ENCODE measurements at regions not wholly inside any gene's neighbourhood (a gene's known extent, or its start where the extent isn't known, plus 50 kb on each side); places are given as distances from the start of the nearest gene placed in this dataset.

DNA sequence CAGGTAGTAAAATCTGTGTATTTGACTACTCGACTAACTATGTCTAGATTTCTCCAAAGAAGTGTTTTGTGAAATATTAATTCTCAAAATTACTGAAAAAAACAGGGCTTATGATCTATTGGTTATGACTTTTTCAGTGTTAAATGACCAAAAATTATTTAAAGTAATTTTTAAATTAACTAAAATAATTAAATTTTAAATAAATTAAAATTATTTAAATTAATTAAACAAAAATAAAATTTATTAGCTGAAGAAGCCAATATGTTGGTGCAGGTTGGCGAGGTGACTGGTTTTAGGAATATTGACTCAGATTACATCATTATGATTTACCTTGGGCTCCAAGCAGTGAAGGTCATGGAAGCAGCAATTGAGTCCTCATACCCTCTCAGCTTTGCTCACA lies 483.2 kb downstream of the PTPRC start:
- no peak for DNase-seq (ENCODE audit: low read depth in 1 of 2, low spot score in 2 of 2)
- H3K27ac ChIP-seq = no peak overlapping the region
- no peaks in the 10 kb centered on the region for H3K36me3 ChIP-seq
- no peaks in the 10 kb centered on the region for H3K9me3 ChIP-seq (replicated peaks)
- H3K4me3 ChIP-seq = no peak overlapping the region
- no peaks in the 10 kb centered on the region for H3K27me3 ChIP-seq (replicated peaks)
- 0 out of 2 replicates have a peak, but pooled peaks cover 4% of the 10 kb centered on the region for H3K4me1 ChIP-seq (replicated peaks)

DNA sequence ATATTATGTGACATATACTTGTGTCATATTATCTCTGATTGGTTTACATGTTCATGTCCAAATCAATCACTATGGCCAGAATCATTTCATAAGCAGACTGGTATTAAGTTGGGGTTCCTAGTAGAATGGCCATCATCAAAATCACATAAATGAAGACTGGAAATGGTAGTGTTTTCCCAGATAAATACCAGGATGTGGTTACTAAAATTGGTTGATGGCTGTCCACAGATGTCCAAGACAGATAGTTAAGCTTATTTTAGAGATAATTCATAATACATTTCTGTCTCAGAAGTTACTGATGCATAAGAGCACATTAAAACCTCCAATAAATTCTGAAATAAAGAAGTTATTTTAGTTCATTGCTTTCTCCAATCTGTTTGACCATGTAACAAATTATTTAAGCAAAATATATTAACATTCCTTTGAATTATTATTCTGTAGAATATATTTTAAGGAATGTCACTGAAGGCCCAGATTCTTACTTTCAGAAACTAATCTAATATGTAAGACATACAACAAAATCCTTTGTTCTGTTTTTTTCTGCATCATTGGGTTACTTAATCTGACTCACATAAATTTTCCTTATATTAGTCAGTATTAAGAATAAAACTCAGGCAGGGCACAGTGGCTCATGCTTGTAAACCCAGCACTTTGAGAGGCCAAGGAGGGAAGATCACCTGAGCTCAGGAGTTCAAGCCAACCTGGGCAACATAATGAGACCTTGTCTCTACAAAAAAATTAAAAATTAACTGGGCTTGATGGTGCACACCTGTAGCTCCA lies 483.9 kb downstream of the PTPRC start:
- Histone ChIP-seq H3K4me1 (replicated peaks) (0 out of 2 replicates have a peak, but pooled peaks cover 4% of the 10 kb centered on the region), H3K27ac (no peak overlapping the region), H3K4me3 (no peak overlapping the region), H3K27me3 (replicated peaks) (no peaks in the 10 kb centered on the region), H3K9me3 (replicated peaks) (no peaks in the 10 kb centered on the region), H3K36me3 (no peaks in the 10 kb centered on the region)
- DNase-seq (ENCODE audit: low read depth in 1 of 2, low spot score in 2 of 2) = no peak

DNA sequence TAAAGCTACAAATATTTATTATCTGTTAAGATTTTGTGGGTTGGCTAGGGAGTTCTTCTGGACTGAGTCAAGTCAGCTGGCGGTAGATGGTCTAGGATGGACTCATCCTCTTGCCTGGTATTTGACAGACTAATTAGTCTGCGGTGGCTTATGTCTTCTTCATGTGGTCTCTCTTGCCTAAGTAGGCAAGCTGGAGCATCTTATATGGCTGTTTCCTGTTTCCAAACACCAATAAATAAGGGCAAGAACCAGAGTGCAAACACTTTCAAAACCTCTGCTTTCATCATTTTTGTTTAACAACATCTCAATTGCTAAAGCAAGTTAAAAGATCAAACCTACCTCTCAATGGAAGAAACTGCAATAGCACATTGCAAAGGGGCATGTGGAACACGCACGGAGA lies 484.8 kb downstream of the PTPRC start:
- DNase-seq (ENCODE audit: low read depth in 1 of 2, low spot score in 2 of 2) = no peak

DNA sequence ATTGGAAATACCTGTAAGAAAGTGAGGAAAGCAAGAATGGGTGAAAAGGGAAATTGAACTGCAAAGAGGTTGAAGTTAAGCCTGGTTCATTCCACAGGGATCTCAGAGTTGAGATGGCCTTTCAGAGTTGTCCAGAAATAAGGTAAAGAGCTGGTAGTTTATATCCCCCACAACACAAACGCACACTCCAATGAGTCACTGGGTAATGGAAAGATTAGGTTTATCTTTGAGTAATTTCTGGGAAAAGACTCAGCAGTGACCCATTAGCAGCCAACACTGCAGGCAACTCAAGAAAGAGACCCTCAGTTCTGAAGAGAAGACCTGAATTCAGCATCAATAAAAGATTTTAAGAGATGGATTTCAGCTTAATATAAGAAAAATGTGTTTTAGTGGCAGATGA lies 485.5 kb downstream of the PTPRC start:
- Histone ChIP-seq H3K27me3 (replicated peaks) (no peaks in the 10 kb centered on the region), H3K4me1 (replicated peaks) (0 out of 2 replicates have a peak, but pooled peaks cover 4% of the 10 kb centered on the region), H3K9me3 (replicated peaks) (no peaks in the 10 kb centered on the region), H3K27ac (no peak overlapping the region), H3K4me3 (no peak overlapping the region), H3K36me3 (no peaks in the 10 kb centered on the region)
- DNase-seq (ENCODE audit: low read depth in 1 of 2, low spot score in 2 of 2) = no peak

More for the DNA sequence above, 484.8 kb downstream of the PTPRC start:
- H3K4me3 ChIP-seq = no peak overlapping the region
- H3K9me3 ChIP-seq (replicated peaks) = no peaks in the 10 kb centered on the region
- H3K27ac ChIP-seq = no peak overlapping the region
- 0 out of 2 replicates have a peak, but pooled peaks cover 4% of the 10 kb centered on the region for H3K4me1 ChIP-seq (replicated peaks)
- no peaks in the 10 kb centered on the region for H3K27me3 ChIP-seq (replicated peaks)
- H3K36me3 ChIP-seq = no peaks in the 10 kb centered on the region

DNA sequence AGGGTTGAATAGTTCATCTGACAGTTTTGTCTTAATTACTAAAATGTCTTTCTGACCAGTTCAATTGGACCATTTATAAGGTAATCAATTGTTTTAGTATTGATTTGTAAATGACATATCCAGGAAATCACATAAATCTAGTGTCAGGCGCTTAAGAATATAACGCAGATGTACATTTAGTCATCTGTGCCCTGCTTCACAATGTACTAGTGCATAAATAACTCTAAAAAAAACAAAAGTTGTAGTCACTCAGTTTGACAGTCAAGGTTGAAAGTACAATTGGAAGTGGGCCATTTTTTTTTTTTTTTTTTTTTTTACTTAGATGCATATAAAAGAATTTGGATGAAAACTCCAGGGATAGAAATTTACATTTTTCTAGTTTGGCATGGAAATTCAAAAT lies 490.4 kb downstream of the PTPRC start:
- Histone ChIP-seq H3K4me3 (no peak overlapping the region), H3K27ac (no peak overlapping the region), H3K36me3 (no peaks in the 10 kb centered on the region), H3K9me3 (replicated peaks) (no peaks in the 10 kb centered on the region), H3K4me1 (replicated peaks) (no peaks in the 10 kb centered on the region), H3K27me3 (replicated peaks) (no peaks in the 10 kb centered on the region)
- no peak for DNase-seq (ENCODE audit: low read depth in 1 of 2, low spot score in 2 of 2)

DNA sequence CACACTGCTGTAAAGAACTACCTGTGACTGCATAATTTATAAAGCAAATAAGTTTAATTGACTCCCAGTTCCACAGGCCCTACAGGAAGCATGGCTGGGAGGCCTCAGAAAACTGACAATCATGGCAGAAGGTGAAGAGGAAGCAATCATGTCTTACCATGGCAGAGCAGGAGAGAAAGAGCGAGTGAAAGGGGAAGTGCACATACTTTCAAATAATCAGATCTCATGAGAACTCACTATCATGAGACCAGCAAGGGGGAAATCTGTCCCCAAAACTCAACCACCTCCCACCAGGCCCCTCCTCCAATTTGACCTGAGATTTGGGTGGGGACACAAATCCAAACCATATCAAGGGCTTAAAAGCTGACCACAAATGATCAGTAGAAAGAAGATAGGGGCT lies 493.2 kb downstream of the PTPRC start:
- Histone ChIP-seq H3K27me3 (replicated peaks) (no peaks in the 10 kb centered on the region), H3K4me1 (replicated peaks) (no peaks in the 10 kb centered on the region), H3K27ac (no peak overlapping the region), H3K4me3 (no peak overlapping the region), H3K9me3 (replicated peaks) (no peaks in the 10 kb centered on the region), H3K36me3 (no peaks in the 10 kb centered on the region)
- no peak for DNase-seq (ENCODE audit: low read depth in 1 of 2, low spot score in 2 of 2)

DNA sequence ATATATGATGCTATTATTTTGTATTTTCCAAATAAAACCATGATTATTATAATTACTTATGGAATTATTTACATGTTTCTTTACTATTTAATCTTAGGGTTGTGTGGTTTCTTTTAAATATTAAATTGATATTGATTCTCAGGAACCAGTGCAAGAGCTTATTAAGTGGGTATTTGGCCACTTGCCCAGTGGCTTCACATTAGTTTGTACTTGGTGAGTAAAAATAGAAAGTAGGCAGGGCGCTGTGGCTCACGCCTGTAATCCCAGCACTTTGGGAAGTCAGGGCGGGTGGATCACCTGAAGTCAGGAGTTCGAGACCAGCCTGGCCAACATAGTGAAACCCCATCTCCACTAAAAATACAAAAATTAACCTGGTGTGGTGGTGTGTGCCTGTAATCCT lies 497.1 kb downstream of the PTPRC start:
- DNase-seq (ENCODE audit: low read depth in 1 of 2, low spot score in 2 of 2) = no peak
- no peaks in the 10 kb centered on the region for H3K27me3 ChIP-seq (replicated peaks)
- no peak overlapping the region for H3K27ac ChIP-seq

DNA sequence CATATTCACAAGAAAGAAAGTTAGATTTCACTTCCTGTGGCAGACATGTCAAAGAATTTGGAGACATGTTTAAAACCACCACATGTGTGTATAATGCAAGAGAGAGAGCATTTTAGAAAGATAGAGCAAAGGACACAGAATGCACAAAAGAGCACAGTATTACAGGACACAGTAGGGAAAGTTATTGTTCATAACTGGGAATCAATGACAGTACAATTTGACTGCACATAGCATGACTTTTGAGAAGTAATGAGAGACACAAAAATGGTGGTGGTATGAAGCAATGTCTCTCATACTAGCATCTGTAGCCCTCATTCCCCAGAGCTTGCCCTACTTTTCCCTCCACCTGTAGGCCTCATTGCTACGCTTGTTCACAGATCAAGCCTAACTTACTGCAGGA lies 499.2 kb downstream of the PTPRC start:
- Histone ChIP-seq H3K4me3 (no peak overlapping the region), H3K36me3 (no peaks in the 10 kb centered on the region), H3K9me3 (replicated peaks) (no peaks in the 10 kb centered on the region), H3K27ac (no peak overlapping the region), H3K4me1 (replicated peaks) (no peaks in the 10 kb centered on the region), H3K27me3 (replicated peaks) (no peaks in the 10 kb centered on the region)
- DNase-seq (ENCODE audit: low read depth in 1 of 2, low spot score in 2 of 2) = no peak

More for the DNA sequence above, 497.1 kb downstream of the PTPRC start:
- Histone ChIP-seq H3K36me3 (no peaks in the 10 kb centered on the region), H3K9me3 (replicated peaks) (no peaks in the 10 kb centered on the region), H3K4me1 (replicated peaks) (no peaks in the 10 kb centered on the region), H3K4me3 (no peak overlapping the region)

DNA sequence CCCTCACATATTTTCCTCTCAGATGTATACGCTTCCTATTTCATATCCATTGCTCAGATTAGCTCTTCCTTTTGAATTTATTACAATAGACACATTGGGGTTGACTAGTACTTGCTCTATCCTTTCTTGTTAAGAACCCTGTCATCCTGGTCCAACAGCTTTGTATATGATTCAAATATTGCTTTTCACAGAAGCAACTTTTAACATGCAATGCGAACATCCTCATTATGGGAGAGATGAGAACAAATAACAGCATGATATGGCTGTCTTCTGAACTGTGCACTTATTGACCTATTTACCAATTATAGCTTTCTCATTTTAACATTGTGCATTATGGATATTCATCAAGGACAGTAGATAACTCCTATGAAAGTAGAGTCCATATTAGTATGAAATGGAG lies 510.8 kb downstream of the PTPRC start:
- Histone ChIP-seq H3K36me3 (no peaks in the 10 kb centered on the region), H3K4me1 (replicated peaks) (no peaks in the 10 kb centered on the region), H3K27ac (no peak overlapping the region), H3K27me3 (replicated peaks) (no peaks in the 10 kb centered on the region), H3K9me3 (replicated peaks) (no peaks in the 10 kb centered on the region), H3K4me3 (no peak overlapping the region)
- no peak for DNase-seq (ENCODE audit: low read depth in 1 of 2, low spot score in 2 of 2)

DNA sequence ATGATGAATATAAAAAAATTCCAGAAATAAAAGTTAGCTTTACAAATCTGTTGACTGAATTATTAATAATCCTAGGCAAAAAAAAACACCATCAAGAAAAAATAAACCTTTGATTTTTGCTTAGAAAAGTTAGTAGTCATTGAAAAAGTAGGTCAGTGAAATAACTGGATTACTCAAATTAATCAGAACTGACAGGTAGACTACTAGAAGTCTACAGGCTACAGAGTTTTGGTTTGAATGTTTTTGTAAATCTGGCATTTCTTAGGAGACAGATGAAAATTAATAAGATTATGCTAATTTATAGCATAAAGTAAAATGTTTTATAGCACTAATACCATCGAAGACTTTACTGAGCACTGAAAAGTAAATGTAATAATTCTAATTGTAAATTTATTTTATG lies 511.9 kb downstream of the PTPRC start:
- no peaks in the 10 kb centered on the region for H3K4me1 ChIP-seq (replicated peaks)
- no peak overlapping the region for H3K27ac ChIP-seq
- no peaks in the 10 kb centered on the region for H3K36me3 ChIP-seq
- no peak for DNase-seq (ENCODE audit: low read depth in 1 of 2, low spot score in 2 of 2)
- no peaks in the 10 kb centered on the region for H3K27me3 ChIP-seq (replicated peaks)
- H3K4me3 ChIP-seq = no peak overlapping the region
- no peaks in the 10 kb centered on the region for H3K9me3 ChIP-seq (replicated peaks)

DNA sequence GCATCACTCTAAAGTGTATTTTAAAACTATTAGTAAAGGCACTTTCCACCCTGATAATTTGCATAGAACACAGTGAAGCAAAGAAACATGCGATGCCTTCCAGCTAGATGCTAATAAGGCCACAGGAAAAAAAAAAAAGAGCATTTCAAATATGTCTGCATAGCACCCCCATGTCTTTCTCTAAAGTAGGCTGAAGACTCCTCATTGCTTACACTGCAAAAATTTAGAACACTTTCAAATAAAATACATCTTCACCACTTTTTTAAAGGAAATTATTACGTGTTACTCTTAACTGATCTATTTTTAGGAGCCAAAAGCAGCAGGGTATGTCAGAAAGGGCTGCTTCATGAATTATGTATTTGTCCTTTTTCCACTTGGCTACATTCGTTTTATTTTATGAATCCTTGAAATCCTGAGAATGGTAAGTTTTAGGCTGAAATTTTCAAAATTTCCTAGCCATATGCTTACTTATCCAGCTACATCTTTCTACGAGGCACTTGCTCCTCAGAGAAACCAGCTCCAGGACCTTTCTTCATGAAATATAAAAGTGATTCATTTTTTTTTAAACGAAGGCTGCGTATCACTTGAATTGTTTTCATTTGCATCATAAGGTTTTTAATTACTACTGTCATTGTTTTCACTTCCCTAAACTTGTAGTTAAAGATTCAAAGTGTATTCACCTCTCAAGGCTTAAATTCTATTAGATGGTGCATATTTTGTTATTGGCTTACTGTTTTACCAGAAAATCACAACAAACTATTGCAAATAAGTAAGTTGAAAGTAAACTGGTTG lies 513.0 kb downstream of the PTPRC start:
- Histone ChIP-seq H3K36me3 (no peaks in the 10 kb centered on the region), H3K27me3 (replicated peaks) (no peaks in the 10 kb centered on the region), H3K4me1 (replicated peaks) (no peaks in the 10 kb centered on the region), H3K9me3 (replicated peaks) (no peaks in the 10 kb centered on the region), H3K4me3 (no peak overlapping the region), H3K27ac (no peak overlapping the region)
- DNase-seq (ENCODE audit: low read depth in 1 of 2, low spot score in 2 of 2) = no peak

DNA sequence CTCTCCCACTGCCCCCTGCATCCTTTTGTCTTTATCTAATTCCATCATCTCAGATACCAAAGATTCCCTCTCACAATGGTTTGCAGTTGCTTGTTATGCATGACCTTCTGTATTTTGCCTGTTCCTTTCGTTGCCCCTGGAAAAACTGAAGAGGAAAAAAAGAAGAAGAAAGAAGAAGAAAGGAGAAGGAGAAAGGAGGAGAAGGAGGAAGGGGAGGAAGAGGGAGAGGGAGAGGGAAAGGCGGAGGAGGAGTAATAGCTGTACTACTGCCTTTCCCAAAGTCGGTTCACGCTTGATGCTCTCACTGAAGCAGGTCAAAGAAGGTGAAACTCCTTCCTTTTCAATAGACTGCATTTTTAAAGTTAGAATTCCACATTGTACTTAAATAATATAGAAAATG lies 513.8 kb downstream of the PTPRC start:
- no peak for DNase-seq (ENCODE audit: low read depth in 1 of 2, low spot score in 2 of 2)
- Histone ChIP-seq H3K4me3 (no peak overlapping the region), H3K4me1 (replicated peaks) (no peaks in the 10 kb centered on the region), H3K27ac (no peak overlapping the region), H3K36me3 (no peaks in the 10 kb centered on the region), H3K27me3 (replicated peaks) (no peaks in the 10 kb centered on the region), H3K9me3 (replicated peaks) (no peaks in the 10 kb centered on the region)

DNA sequence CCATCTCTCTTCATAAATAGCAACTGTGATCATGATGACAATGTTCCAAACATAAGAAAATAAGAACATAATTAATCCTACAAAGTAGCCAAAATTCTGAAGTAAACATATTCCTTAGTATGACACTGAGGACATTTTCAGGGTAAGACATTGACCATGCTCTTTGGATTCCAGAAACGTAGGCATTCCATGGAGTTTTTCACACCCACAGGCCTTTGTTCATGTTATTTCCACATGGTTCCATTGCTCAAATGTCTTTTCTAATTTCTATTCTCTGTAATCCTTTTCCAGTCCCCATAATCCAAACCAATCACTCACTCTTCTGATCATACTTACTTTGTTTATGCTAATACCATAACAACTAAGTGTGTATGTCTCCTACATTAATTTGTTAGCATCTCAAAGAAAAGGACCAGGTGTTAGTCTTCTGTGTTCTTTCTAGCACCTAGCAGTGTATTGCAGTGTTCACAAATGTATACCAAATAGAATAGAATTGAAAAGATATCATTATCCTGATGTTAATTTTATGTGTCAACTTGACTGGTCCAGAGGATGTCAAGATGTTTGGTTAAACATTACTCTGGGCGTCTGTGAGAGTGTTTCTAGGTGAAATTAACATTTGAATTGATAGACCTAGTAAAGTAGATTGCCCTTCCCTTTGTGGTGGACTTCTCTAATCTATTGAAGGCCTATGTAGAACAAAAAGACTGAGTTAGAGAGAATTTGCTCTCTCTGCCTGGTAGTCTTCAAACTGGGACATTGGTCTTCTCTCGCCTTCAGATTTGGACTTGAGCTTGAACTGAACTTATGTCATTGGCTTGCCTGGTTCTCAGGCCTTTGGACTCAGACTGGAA lies 516.6 kb downstream of the PTPRC start:
- Histone ChIP-seq H3K27ac (no peak overlapping the region), H3K36me3 (no peaks in the 10 kb centered on the region), H3K4me1 (replicated peaks) (no peaks in the 10 kb centered on the region), H3K27me3 (replicated peaks) (no peaks in the 10 kb centered on the region), H3K9me3 (replicated peaks) (no peaks in the 10 kb centered on the region), H3K4me3 (no peak overlapping the region)
- no peak for DNase-seq (ENCODE audit: low read depth in 1 of 2, low spot score in 2 of 2)

DNA sequence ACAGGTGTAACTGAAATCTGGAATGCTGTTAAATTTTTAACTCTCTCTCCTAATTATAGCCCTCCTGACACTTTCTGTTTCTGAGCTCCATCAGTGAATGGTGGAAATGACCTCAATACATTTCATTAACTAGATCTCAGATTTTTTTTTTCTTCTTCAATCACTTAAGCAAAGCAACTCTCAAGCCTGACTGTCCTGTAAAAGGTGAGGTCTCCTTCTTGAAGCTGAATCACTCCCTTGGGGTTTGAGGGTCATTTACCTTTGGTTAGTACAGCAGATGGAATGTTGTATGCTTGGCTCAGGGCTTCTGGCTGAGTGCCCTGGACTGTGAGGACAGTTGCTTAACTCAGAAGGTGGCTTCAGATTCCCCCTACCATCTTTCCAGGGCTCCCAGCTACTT lies 518.7 kb downstream of the PTPRC start:
- H3K4me1 ChIP-seq (replicated peaks) = no peaks in the 10 kb centered on the region
- H3K4me3 ChIP-seq = no peak overlapping the region
- no peaks in the 10 kb centered on the region for H3K36me3 ChIP-seq
- no peak for DNase-seq (ENCODE audit: low read depth in 1 of 2, low spot score in 2 of 2)
- no peaks in the 10 kb centered on the region for H3K27me3 ChIP-seq (replicated peaks)
- no peak overlapping the region for H3K27ac ChIP-seq
- H3K9me3 ChIP-seq (replicated peaks) = no peaks in the 10 kb centered on the region
